Nephron progenitor cell (in vitro differentiated cells): ENCODE measurements at regions not wholly inside any gene's neighbourhood (a gene's known extent, or its start where the extent isn't known, plus 50 kb on each side); places are given as distances from the start of the nearest gene placed in this dataset.

ENCODE experiments used
- DNase-seq: peaks from one replicate; pipeline ENCODE4 v3.0.0; 2021
- H3K27ac Mint-ChIP-seq: 2 replicates; pipeline ENCODE4 v1.8.0; 2021; ENCODE audit warnings: mild to moderate bottlenecking, moderate library complexity, mixed read lengths
- H3K27me3 Mint-ChIP-seq: 2 replicates; pipeline ENCODE4 v1.8.0; 2021; ENCODE audit warnings: mild to moderate bottlenecking, low read depth, mixed read lengths; ENCODE audit not compliant: poor library complexity
- H3K36me3 Mint-ChIP-seq: 2 replicates; pipeline ENCODE4 v1.8.0; 2021; ENCODE audit warnings: low read depth, mixed read lengths
- H3K4me1 Mint-ChIP-seq: 2 replicates; pipeline ENCODE4 v1.8.0; 2021; ENCODE audit warnings: mixed read lengths
- H3K4me3 Mint-ChIP-seq: 2 replicates; pipeline ENCODE4 v1.8.0; 2021; ENCODE audit warnings: mild to moderate bottlenecking, moderate library complexity, mixed read lengths
- H3K9me3 Mint-ChIP-seq: 2 replicates; pipeline ENCODE4 v1.8.0; 2021; ENCODE audit warnings: mild to moderate bottlenecking, moderate library complexity, mixed read lengths
- TF ChIP-seq, protein P1 (sequence below): fragments of 200-600 bp; sonication (generic); IDR thresholded peaks from 2 replicates; pipeline ENCODE4 v1.5.0; 2021; ENCODE audit warnings: antibody characterized with exemption

GRCh38 chr18:22060361-22060760, 109.0 kb upstream of the GATA6 start:
- no peaks in the 10 kb centered on the region for H3K36me3 Mint-ChIP-seq
- no peak overlapping the region for H3K27ac Mint-ChIP-seq
- TF ChIP-seq, protein P1, sequence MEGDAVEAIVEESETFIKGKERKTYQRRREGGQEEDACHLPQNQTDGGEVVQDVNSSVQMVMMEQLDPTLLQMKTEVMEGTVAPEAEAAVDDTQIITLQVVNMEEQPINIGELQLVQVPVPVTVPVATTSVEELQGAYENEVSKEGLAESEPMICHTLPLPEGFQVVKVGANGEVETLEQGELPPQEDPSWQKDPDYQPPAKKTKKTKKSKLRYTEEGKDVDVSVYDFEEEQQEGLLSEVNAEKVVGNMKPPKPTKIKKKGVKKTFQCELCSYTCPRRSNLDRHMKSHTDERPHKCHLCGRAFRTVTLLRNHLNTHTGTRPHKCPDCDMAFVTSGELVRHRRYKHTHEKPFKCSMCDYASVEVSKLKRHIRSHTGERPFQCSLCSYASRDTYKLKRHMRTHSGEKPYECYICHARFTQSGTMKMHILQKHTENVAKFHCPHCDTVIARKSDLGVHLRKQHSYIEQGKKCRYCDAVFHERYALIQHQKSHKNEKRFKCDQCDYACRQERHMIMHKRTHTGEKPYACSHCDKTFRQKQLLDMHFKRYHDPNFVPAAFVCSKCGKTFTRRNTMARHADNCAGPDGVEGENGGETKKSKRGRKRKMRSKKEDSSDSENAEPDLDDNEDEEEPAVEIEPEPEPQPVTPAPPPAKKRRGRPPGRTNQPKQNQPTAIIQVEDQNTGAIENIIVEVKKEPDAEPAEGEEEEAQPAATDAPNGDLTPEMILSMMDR: no peak
- no peak overlapping the region for H3K4me3 Mint-ChIP-seq
- DNase-seq: no peak
- peaks cover 31% of the 10 kb centered on the region for H3K4me1 Mint-ChIP-seq
- no peaks in the 10 kb centered on the region for H3K9me3 Mint-ChIP-seq
- H3K27me3 Mint-ChIP-seq: peaks cover 5% of the 10 kb centered on the region

- no peaks in the 10 kb centered on the region for H3K9me3 Mint-ChIP-seq
- H3K27me3 Mint-ChIP-seq: peaks cover 5% of the 10 kb centered on the region
- no peak overlapping the region for H3K27ac Mint-ChIP-seq
- DNase-seq: no peak
- TF ChIP-seq, protein P1: no peak
- H3K4me1 Mint-ChIP-seq: peaks cover 32% of the 10 kb centered on the region
- no peaks in the 10 kb centered on the region for H3K36me3 Mint-ChIP-seq
- H3K4me3 Mint-ChIP-seq: no peak overlapping the region
Measured at GRCh38 chr18:22063102-22063501, 106.3 kb upstream of the GATA6 start.

GRCh38 chr18:22063672-22064071, 105.7 kb upstream of the GATA6 start:
- H3K27ac Mint-ChIP-seq: no peak overlapping the region
- peaks cover 29% of the 10 kb centered on the region for H3K4me1 Mint-ChIP-seq
- H3K9me3 Mint-ChIP-seq: no peaks in the 10 kb centered on the region
- no peak for DNase-seq
- H3K4me3 Mint-ChIP-seq: no peak overlapping the region
- TF ChIP-seq, protein P1: no peak
- H3K36me3 Mint-ChIP-seq: no peaks in the 10 kb centered on the region
- H3K27me3 Mint-ChIP-seq: peaks cover 8% of the 10 kb centered on the region

- H3K9me3 Mint-ChIP-seq: no peaks in the 10 kb centered on the region
- no peaks in the 10 kb centered on the region for H3K36me3 Mint-ChIP-seq
- no peak overlapping the region for H3K4me3 Mint-ChIP-seq
- TF ChIP-seq, protein P1: no peak
- H3K4me1 Mint-ChIP-seq: peaks cover 29% of the 10 kb centered on the region
- peaks cover 10% of the 10 kb centered on the region for H3K27me3 Mint-ChIP-seq
- no peak for DNase-seq
- H3K27ac Mint-ChIP-seq: peak overlapping the region; percentile 77
Measured at GRCh38 chr18:22064581-22064980, 104.8 kb upstream of the GATA6 start.

- TF ChIP-seq, protein P1: no peak
- Mint-ChIP-seq H3K4me3 (no peak overlapping the region), H3K9me3 (no peaks in the 10 kb centered on the region), H3K27ac (no peak overlapping the region), H3K27me3 (peaks cover 10% of the 10 kb centered on the region), H3K36me3 (no peaks in the 10 kb centered on the region), H3K4me1 (peaks cover 36% of the 10 kb centered on the region)
- no peak for DNase-seq
Measured at GRCh38 chr18:22065311-22065710, 104.1 kb upstream of the GATA6 start.

DNA sequence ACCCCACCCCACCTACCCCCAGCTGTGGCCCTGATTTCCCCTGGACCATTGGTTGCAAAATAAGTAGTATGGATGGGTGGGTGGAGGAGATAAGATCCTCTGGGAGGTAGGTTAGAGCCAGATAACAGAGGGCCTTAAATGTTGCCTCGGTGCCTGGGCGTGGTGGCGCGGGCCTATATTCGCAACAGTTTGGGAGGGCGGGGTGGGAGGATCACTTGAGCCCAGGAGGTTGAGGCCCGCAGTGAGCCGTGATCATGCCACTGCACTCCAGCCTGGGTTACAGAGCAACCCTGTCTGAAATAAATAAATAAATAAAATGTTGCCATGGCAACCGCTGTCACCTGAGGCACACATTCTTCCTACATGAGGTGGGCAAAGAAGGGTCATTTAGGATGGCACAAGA, 103.3 kb upstream of the GATA6 start:
- H3K4me1 Mint-ChIP-seq: peaks cover 39% of the 10 kb centered on the region
- peaks cover 10% of the 10 kb centered on the region for H3K27me3 Mint-ChIP-seq
- TF ChIP-seq, protein P1: no peak
- H3K27ac Mint-ChIP-seq: no peak overlapping the region
- H3K4me3 Mint-ChIP-seq: no peak overlapping the region
- no peak for DNase-seq
- H3K36me3 Mint-ChIP-seq: no peaks in the 10 kb centered on the region
- H3K9me3 Mint-ChIP-seq: no peaks in the 10 kb centered on the region
